Fibroblast of skin of back (primary cell): ENCODE measurements at regions not wholly inside any gene's neighbourhood (a gene's known extent, or its start where the extent isn't known, plus 50 kb on each side); places are given as distances from the start of the nearest gene placed in this dataset.
"Not testable (repeated sequence)": the region's sequence is repeated elsewhere in the genome, so short reads cannot be mapped to it uniquely, and the experiment has no call there.

Experiments
- DNase-seq: peaks from one replicate; pipeline ENCODE4 v3.0.0-alpha.2; 2013

DNA sequence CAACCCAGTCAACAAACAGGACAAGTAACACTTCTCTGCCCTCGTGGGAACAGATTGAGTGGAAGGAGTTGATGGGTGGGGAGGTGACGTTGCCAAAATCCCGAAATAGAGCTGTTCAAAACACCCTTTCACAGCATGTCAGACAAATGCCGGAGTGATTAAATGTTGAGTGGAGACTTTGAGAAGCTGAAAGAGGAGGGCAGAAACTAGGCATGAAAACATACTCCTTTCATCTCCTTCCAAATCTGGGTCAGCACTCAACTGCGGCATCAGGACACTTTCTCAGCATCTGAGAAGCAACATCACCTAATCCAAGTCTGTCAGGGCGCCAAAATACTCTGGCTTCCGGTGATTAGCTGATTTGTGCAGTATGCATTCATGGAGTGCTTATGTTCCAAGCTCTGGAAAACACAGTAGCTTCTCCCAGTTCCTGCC is 51.5 kb upstream of the MRI1 start:
- no peak for DNase-seq

DNA sequence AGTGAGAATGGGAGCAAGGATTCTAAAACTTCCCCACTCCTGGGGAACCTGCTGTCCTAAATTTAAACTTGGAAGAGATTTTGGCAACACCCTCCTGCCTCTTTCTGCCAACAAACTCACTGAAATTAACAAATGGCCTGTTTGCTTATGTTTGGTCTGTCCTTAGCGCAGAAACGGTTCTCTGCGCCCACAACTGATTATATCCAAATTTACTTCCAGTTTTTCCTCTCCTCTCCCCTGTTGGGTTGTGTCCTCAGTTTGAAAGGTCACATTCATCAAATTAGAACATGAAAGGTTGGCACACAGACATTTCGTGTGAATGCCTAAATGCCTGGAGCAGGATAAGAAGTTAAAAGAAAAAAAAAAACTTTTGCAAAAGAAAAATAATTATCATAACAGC is 56.4 kb upstream of the MRI1 start:
- no peak for DNase-seq

DNA sequence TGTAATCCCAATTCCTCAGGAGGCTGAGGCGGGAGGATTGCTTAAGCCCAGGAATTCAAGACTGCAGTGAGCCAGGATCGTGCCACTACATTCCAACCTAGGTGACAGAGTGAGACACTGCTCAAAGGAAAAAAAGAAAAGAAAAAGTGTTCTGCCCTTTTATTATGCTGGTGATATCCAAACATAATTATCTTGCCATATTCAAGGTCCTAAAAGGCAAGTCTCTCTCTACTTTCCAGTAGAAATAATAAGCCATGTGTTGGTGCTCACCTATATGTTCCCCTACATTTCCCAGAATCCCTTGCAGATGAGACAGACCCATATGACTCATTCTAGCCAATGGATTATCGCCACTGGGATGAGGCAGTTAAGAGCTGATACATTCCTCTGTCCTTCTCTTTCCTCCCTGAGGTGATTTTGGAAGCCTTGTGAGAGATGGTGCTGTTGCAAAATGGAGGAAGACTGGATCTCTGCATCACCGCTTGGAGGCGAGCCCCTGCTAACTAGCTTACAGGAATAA is 58.3 kb upstream of the MRI1 start:
- peak; percentile 8 for DNase-seq

DNA sequence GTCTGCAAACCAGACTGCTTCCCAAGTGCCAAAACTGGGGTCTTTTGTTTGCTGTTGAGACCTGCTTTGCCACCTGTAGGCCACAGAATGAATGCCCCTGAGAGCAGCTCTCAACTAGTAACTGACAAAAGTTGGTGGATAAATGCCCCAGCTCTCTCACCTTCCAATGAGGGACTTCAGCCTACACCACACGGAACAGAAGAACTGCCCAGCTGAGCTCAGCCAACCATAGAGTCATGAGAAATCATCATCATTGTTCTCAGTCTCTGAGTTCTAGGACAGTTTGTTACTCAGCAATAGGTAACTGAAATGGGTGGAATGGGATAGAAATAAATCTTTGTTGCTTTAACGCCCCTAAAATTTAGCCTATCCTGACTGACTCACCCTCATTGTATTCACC is 59.1 kb upstream of the MRI1 start:
- no peak for DNase-seq

DNA sequence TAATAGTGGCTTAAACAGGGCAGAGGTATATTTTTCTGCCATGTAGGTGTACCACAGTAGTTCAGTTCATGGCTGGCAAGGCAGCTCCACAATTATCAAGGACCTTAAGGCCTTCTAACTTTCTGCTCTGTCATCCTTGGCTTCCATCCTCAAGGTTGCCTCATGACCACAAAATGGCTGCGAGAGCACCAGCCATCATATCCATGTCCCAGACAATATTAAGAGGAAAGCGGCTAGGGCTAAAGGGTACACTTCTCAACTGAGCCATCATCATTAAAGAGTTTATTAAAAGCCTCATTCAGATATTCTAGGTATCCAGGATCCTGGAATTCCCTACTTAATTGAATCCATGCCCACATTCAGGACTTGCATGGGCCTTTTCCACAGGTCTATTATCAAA is 62.7 kb upstream of the MRI1 start:
- no peak for DNase-seq

DNA sequence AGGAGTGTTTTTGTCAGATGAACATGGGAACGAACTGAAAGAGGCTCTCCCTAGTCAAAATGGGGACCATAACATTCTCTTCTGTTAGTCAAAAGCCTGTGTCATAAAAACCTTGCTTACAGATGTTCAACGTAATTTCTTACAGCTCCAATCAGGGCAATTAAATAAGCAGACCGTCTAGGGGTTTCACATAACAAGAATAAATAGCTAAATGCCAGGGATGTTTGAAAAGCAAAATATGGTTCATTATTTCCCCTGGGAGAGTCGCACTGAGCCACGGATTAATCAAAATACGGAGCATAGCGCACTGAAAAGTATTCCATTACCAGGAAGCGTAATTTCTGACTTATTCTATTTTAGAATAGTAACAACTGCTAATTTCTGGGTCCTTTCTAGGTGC is 63.7 kb upstream of the MRI1 start:
- DNase-seq = no peak

DNA sequence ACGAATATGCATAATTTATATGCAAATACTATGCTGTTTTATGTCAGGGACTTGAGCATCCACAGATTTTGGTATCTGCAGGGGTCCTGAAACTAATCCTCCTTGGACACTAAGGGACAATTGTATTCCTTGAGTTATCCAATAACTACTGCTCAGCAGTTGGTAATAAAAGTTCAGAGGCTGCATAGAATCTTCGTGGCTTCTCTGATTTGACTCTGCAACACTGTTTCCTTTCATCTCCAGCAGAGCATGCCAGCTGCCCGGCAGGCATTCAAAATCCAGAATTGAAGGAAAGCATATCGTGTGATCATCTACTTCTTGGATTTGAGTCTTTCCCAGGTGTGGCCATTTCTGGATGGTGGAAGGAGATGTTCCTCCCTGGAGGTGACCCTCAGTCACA is 64.5 kb upstream of the MRI1 start:
- DNase-seq = no peak

DNA sequence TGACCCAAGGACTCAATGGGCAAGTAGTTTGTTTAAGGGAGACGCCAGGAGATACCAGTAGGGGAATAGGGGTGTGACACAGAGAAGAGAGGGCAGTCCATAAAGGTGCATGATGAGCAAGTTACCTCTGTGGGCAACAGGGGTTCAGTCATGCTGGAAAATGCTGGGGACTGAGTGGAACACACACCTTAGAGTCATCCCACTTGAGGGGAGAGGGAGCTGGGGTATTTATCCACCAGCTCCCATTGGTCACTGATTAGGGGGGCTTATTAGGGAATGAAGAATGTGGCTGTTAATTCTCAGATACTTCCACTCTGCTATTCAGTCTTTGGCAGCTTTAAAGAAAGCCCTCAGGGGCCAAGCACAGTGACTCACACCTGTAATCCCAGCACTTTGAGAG is 67.5 kb upstream of the MRI1 start:
- no peak for DNase-seq

DNA sequence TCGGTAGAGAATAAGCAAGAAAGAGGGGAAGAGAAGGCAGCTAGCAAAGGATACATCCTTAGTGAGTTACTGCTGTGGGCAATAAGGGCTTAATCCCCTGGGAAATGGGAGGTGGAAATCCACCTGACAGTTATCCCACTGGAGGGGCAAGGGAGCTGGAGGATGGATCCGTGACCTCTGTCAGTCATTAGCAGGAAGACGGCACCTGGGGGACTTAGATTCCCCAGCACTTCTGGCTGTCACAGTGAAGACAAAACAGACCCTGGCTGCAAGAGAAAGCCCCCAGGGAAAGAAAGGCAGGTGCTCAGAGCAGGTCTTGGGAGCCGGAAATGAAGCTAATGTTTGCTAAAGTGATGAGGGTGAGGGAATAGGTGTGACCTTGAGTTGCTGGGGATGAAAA is 70.4 kb upstream of the MRI1 start:
- no peak for DNase-seq

DNA sequence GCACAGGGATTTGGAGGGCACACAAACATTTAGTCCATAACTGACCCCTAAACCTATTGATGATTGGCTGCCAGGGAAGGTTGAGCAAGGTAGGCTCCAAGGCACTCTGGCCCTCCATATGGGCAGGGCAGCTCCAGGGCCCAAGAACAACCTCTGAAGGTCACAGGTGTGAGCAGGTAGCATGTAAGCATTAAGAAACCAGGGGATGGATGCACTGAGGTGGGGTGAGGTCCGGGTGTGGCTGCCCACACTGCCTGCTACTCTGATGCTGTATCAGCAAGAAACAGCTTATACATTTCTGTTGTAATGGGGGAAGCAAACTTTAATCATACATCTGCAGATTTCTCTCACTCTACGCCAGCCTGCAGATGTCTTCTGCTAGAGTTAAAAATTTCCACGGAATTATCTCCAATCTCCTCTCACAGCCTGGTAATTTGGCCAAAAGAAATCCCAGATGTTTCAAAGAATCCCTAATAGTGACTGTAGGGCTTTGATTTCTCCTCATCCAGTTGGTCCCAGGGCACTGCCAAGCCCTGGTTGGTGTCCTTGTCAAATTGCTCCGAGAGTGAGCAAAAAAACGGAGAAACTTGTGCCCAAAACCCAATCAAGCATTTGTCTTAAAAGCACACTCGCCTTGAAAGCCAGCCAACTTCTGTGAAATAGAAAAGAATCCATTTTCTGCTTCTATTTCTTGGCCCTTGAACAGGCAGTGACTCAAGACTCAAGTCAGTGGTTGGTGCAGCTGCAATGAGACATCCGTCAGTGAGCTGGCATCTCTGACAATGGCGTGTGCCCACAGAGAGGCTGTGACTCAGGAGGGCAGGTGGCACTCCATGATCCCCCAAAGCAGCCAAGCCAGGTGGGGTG is 72.5 kb upstream of the MRI1 start:
- peak; percentile 6 for DNase-seq

DNA sequence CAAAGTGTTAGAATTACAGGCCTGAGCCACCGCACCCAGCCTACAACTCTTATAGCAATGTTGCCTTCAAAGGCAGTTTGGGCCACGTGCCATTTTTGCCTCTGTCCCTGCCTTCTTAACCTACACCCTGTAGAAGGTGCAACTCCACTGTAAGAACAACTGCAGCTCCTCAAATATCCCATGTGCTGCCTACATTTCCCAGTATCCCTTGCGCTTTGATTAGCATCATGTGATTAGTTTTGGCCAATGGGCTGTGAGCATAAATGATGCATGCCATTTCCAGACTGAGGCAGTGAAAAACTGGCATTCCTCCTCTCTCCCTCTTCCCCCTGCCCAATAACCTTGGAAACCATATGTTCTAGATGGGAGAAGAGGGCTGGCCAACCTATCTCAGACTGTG is 75.2 kb upstream of the MRI1 start:
- DNase-seq = peak; percentile 30

DNA sequence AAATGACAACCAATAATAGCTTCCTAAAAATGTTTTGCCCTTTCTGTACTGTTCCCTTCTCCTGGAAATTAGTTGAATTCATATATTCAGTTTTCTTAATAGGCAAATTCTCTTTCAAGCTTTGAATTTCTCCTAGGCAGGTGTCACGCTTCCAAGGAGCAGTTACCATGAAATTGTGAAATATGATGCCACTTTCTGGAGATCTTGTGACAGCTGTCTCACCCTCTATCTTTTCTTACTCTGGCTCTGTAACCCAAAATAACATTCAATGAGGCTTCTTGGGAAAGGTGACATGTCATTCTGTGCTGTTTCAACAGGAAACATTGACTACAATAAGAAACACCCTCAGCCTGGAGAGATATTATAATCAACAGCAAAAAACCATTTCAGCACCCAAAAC is 80.3 kb upstream of the MRI1 start:
- no peak for DNase-seq

DNA sequence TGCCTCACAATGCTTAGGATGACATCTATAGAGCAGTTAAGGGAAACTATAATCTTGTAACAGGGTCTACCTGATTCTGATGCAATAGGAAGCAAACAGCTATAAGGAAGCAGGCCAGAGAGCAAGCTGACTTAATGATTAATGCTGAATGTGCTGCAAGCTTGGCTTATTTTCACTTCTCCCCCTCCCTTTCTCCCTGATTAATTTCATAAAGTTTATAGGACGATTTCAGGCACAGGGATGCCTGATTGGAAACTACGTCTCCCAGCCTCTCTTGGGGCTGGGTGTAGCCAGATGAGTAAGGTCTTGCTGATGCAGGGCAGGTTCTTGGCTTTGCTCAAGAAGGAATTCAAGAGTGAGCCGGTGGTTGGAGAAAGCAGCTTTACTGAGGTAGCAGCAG is 82.8 kb upstream of the MRI1 start:
- peak; percentile 10 for DNase-seq

DNA sequence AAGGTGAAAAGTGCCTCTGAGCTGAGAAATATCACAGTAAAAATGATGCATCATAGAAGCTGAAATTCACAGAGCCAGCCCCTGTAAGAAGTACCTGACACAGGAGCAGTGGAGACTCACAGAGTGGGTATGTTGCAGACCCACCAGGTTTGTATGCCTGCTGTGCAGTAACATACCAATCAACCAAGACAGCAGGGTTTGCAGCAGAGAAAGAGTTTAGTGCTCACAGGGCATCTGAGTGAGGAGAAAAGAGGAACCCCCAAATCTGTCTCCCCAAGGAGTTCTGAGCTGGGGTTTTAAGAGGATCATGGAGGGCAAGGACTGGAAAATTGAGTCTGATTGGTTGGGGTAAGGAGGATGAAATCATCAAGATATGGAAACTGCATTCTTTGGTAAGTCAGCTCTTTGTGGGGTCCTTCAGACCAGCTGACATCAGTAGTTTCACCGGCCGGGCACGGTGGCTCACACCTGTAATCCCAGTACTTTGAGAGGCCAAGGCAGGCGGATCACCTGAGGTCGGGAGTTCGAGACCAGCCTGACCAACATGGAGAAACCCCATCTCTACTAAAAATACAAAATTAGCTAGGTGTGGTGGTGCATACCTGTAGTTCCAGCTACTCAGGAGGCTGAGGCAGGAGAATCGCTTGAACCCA is 83.5 kb upstream of the MRI1 start:
- DNase-seq = not testable (repeated sequence)

DNA sequence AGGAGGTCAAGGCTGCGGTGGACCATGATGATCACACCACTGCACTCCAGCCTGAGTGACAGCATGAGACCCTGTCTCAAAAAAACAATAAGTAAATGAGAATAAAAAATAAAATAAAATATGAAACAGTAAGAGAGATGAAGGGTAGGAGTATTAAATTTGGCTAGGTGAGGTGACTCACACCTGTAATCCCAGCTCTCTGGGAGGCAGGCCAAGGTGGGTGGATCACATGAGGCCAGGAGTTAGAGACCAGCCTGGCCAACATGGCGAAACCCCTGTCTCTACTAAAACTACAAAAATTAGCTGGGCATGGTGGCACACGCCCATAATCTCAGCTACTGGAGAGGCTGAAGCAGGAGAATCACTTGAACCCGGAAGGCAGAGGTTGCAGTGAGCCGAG is 87.4 kb upstream of the MRI1 start:
- not testable (repeated sequence) for DNase-seq

DNA sequence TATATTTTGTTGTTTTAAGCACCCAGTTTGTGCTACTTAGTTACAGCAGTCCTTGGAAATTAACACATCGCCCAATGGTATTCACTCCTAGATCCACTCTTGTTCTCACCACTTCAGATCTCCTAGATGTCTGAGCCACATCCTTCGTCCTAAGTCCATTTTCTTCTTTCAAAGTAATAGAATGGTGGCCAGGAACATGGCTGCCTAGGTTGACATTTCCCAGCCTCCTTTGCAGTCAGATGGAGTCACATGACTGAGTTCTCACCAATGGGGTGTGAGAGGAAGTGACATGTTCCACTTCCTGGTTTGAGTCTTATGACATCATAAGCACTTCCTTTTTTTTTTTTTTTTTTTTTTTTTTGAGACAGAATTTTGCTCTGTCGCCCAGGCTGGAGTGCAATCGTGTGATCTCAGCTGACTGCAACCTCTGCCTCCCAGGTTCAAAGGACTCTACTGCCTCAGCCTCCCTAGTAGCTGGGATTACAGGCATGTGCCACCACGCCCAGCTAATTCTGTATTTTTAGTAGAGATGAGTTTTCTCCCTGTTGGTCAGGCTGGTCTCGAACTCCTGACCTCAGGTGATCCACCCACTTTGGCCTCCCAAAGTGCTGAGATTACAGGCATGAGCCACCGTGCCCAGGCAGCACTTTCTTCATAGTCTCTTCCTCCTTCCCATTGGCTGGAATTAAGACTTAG is 91.7 kb upstream of the MRI1 start:
- peak; percentile 33 for DNase-seq

DNA sequence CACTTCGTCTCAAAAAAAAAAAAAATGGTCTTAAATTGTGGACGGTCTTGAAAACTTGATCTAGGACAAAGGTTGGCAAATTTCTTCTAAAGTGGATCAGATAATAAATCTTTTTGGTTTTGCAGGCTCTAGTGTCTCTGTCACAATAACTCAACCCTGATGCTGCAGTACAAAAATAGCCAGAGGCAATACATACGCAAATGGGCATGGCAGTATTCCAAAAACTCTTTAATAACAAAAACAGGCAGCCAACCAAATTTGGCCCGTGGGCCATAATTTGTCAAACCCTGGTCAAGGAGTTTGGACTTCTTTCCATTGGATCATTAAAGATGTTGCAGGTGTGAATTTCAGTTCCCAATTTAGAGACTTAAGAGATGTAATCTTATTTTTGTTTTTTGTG is 93.5 kb upstream of the MRI1 start:
- DNase-seq = no peak

DNA sequence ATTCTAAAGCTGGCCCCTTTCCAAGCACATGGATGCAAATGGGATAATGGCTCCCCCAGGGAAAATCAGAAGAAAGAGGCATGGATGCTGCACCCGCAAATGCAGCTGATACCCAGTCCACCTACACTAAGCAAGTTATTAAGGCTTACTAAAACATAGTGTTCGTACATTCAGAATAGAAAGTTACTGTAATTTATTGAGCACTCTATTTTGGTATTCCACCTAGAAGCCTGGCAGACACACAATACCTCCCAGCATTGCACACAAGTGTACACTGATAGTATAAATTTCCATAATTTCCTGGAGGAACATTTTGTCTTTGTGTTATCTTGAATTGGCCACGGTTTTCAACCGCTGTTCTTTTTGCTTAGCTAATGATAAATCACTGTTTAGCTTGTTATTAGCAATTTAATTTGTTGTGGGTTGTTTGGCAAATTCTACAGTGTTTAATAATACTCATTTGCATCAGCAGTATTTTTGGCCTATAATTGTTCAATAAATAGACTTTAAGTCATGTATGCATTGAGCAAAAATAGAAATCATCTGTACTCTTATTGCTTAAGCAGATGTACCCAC is 94.5 kb upstream of the MRI1 start:
- DNase-seq = no peak

DNA sequence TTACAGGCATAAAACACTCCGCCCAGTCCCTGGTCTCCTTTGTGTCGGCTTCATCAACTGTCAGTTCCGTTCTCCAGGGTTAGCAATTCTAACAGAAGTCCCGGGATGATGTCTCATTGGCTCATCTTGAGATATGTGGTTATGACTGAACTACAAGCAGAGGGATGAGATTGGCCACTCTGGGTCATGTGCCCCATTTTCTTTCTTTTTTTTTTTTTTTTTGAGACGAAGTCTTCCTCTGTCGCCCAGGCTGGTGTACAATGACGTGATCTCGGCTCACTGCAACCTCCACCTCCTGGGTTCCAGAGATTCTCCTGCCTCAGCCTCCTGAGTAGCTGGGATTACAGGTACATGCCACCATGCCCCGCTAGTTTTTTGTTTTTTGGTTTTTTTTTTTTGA is 95.4 kb upstream of the MRI1 start:
- DNase-seq = no peak

DNA sequence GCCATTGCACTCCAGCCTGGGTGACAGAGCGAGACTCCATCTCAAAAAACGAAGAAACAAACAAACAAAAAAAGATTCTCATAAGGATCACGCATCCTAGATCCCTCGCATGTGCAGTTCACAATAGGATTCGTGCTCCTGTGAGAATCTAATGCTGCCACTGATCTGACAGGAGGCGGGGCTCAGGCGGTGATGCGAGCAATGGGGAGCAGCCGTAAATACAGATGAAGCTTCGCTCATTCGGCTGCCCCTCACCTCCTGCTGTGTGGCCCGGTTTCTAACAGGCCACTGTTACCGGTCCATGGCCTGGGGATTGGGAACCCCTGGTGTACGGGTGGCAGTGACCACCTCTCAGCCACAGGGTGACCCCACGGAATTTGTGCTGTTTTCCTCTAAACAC is 98.2 kb upstream of the MRI1 start:
- no peak for DNase-seq

DNA sequence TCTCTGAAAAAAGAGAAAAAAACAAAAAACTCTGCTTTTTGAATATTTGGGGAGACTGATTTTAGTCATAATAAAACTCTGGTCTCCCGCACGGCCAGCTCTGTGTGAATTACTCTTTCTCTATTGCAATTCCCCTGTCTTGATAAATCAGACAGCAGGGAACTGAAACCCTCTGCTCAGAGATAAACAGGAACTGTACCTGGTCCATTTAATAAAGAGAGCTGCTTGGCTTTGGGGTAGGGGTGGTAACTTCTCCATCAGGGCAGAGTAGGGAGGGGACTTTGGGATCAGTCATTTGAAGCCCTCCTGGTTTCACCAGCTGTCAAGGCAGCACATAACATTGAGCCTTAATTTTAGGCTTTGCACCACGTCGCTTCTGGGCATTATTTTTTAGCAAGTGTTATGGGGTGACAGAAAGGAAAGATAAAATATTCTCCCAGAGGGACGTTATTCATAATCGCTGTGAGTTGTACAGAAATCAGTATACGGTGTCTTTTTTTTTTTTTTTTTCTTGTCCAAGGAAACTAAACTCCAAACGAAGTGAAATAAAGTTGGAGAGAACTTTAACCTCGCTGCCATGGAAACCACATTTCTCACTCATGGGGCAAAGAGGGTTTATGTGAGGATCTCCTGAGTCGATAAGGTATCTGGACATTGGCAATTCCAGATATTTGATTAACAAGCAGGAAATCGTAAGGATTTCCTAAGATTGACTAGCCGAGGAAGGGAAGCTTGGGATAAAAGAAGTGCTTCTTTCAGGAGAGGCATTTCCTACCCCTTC is 99.0 kb upstream of the MRI1 start:
- no peak for DNase-seq
